Body of pancreas (tissue), 4 donors: ENCODE measurements at regions not wholly inside any gene's neighbourhood (a gene's known extent, or its start where the extent isn't known, plus 50 kb on each side); places are given as distances from the start of the nearest gene placed in this dataset.

Source experiments
- ATAC-seq: fragments of 150-250 bp; one replicate; pipeline ENCODE4 v1.9.1; 2016
- DNase-seq, 4 donors: peaks; one replicate each; pipeline ENCODE4 v3.0.0-alpha.2; 2019
- H3K27ac ChIP-seq, 4 donors: fragments of 200-600 bp; sonication (generic); 1 replicate in 3 of 4; 2 replicates in 1 of 4; pipeline versions ENCODE4 v1.5.1 to v1.6.1; 2016 to 2019; ENCODE audit warnings: mild to moderate bottlenecking in 1 of 4, mixed read lengths in 1 of 4, moderate library complexity in 1 of 4
- H3K27me3 ChIP-seq, 2 donors: fragments of 200-600 bp; sonication (generic); one replicate each; pipeline ENCODE4 v1.6.0; 2016; ENCODE audit warnings: mild to moderate bottlenecking in 1 of 2
- H3K36me3 ChIP-seq, 2 donors: fragments of 200-600 bp; sonication (generic); replicated peaks in 1 of 2; 2 replicates each; pipeline ENCODE4 v1.5.1; 2016; ENCODE audit warnings: low read depth in 2 of 2; ENCODE audit not compliant: insufficient read depth in 1 of 2
- H3K4me1 ChIP-seq: fragments of 200-600 bp; sonication (generic); one replicate; pipeline ENCODE4 v1.6.0; 2016
- H3K4me3 ChIP-seq, 2 donors: fragments of 200-600 bp; sonication (generic); 1 replicate in 1 of 2; 2 replicates in 1 of 2; pipeline ENCODE4 v1.5.1; 2016 to 2019
- H3K9me3 ChIP-seq, 3 donors: fragments of 200-600 bp; sonication (generic); 1 replicate in 2 of 3; 2 replicates in 1 of 3; pipeline ENCODE4 v1.5.1; 2016
- CTCF ChIP-seq, 7 experiments: fragments of 450-650 bp in 4 of 7; fragments of 200-600 bp in 3 of 7; sonication (generic) in 3 of 7; IDR thresholded peaks; one replicate each; pipeline ENCODE4 v1.5.1; 2016 to 2019; ENCODE audit warnings: antibody characterized with exemption in 7 of 7
- POLR2A ChIP-seq, 3 donors: fragments of 450-650 bp; IDR thresholded peaks; one replicate each; pipeline ENCODE4 v1.6.1; 2016; ENCODE audit warnings: antibody characterized with exemption in 3 of 3, mild to moderate bottlenecking in 2 of 3
- WGBS, 2 donors: methylation state at CpG; one replicate each; pipeline ENCODE4 v1.1.5; 2017; 5-methylcytosine and 5-hydroxymethylcytosine counted together
- intact Hi-C: fragments of 100-400 bp; cut with DNase I; formaldehyde crosslinking; loops from one replicate; pipeline ENCODE4 v1.15.1; 2023

- intact Hi-C loops, result no loop called here
- H3K27me3 ChIP-seq, result no peaks in the 10 kb centered on the region
- no peak for ATAC-seq
- no peak for TF ChIP-seq CTCF (IDR thresholded peaks at IDR 0.05)
- TF ChIP-seq POLR2A (IDR thresholded peaks at IDR 0.05), result no peak
- no peaks in the 10 kb centered on the region for H3K9me3 ChIP-seq
- no peak for DNase-seq
- no peaks in the 10 kb centered on the region for H3K36me3 ChIP-seq
- no peak overlapping the region for H3K4me3 ChIP-seq
- H3K4me1 ChIP-seq, result no peaks in the 10 kb centered on the region
- no peak overlapping the region for H3K27ac ChIP-seq
- 87 to 90% methylated on average over 5 of the region's 5 CpGs for WGBS, 2 donors
These were observed 439.0 kb upstream of the MPDZ start for GRCh38 chr9:13718539-13718938.

GRCh38 chr9:13718086-13718485, 438.6 kb upstream of the MPDZ start:
- DNase-seq (no peak), ATAC-seq (no peak)
- Histone ChIP-seq H3K9me3 (no peaks in the 10 kb centered on the region), H3K27me3 (no peaks in the 10 kb centered on the region), H3K36me3 (no peaks in the 10 kb centered on the region), H3K27ac (no peak overlapping the region), H3K4me1 (no peaks in the 10 kb centered on the region), H3K4me3 (no peak overlapping the region)
- 69 to 81% methylated on average over 4 of the region's 4 CpGs for WGBS, 2 donors
- intact Hi-C loops, result no loop called here
- TF ChIP-seq CTCF (IDR thresholded peaks at IDR 0.05) (no peak), POLR2A (IDR thresholded peaks at IDR 0.05) (no peak)

- DNase-seq (no peak), ATAC-seq (no peak)
- Histone ChIP-seq H3K27me3 (no peaks in the 10 kb centered on the region), H3K9me3 (no peaks in the 10 kb centered on the region), H3K36me3 (no peaks in the 10 kb centered on the region), H3K4me3 (no peak overlapping the region), H3K27ac (no peak overlapping the region), H3K4me1 (no peaks in the 10 kb centered on the region)
- TF ChIP-seq CTCF (IDR thresholded peaks at IDR 0.05), result no peak
- TF ChIP-seq POLR2A (IDR thresholded peaks at IDR 0.05), result no peak
- intact Hi-C loops, result no loop called here
- 48 to 52% methylated on average over 3 of the region's 3 CpGs for WGBS, 2 donors
These were observed 438.0 kb upstream of the MPDZ start for GRCh38 chr9:13717322-13718054.

- 54 to 55% methylated on average over 6 of the region's 6 CpGs for WGBS, 2 donors
- no peak overlapping the region for H3K4me3 ChIP-seq
- TF ChIP-seq CTCF (IDR thresholded peaks at IDR 0.05), result no peak
- no peak for TF ChIP-seq POLR2A (IDR thresholded peaks at IDR 0.05)
- ATAC-seq (no peak), DNase-seq (no peak)
- H3K9me3 ChIP-seq, result no peaks in the 10 kb centered on the region
- H3K4me1 ChIP-seq, result no peaks in the 10 kb centered on the region
- H3K27me3 ChIP-seq, result no peaks in the 10 kb centered on the region
- no peaks in the 10 kb centered on the region for H3K36me3 ChIP-seq
- intact Hi-C loops, result no loop called here
- no peak overlapping the region for H3K27ac ChIP-seq
These were observed 437.3 kb upstream of the MPDZ start for GRCh38 chr9:13716601-13717321.
